NB4 (cell line): ENCODE measurements at regions not wholly inside any gene's neighbourhood (a gene's known extent, or its start where the extent isn't known, plus 50 kb on each side); places are given as distances from the start of the nearest gene placed in this dataset.

Experiments
- DNase-seq: peaks from one replicate; pipeline ENCODE4 v3.0.0; 2010; ENCODE audit warnings: low read depth
- H3K4me3 ChIP-seq: one replicate; pipeline ENCODE4 v1.5.1; 2011; ENCODE audit warnings: mild to moderate bottlenecking, low read depth, low read length, moderate library complexity
- CTCF ChIP-seq: IDR thresholded peaks from one replicate; pipeline ENCODE4 v1.5.1; 2012; ENCODE audit warnings: low read depth, low read length
- MYC ChIP-seq: IDR thresholded peaks from 2 replicates; pipeline ENCODE4 v1.6.1; 2011; ENCODE audit warnings: low read depth, low read length
- POLR2A ChIP-seq: IDR thresholded peaks from 2 replicates; pipeline ENCODE4 v1.6.1; 2011; ENCODE audit warnings: mild to moderate bottlenecking; ENCODE audit not compliant: insufficient read length; ENCODE audit errors: extremely low read depth
- TF ChIP-seq, protein P1 (sequence below): IDR thresholded peaks from 2 replicates; pipeline ENCODE4 v1.6.1; 2011; ENCODE audit warnings: low read depth, low read length

GRCh38 chr5:157990583-157991181 lies 131.7 kb upstream of the CLINT1 start:
- no peak for DNase-seq
- H3K4me3 ChIP-seq = no peak overlapping the region
- TF ChIP-seq POLR2A (no peak), CTCF (no peak), MYC (no peak)
- TF ChIP-seq, protein P1, sequence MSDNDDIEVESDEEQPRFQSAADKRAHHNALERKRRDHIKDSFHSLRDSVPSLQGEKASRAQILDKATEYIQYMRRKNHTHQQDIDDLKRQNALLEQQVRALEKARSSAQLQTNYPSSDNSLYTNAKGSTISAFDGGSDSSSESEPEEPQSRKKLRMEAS = no peak

- TF ChIP-seq, protein P1 = no peak
- TF ChIP-seq CTCF (no peak), MYC (no peak), POLR2A (no peak)
- no peak overlapping the region for H3K4me3 ChIP-seq
- DNase-seq = no peak
These were observed 130.4 kb upstream of the CLINT1 start for GRCh38 chr5:157989296-157989695.

GRCh38 chr5:157987259-157987658 lies 128.3 kb upstream of the CLINT1 start:
- no peak for DNase-seq
- TF ChIP-seq, protein P1 = no peak
- TF ChIP-seq CTCF (no peak), MYC (no peak), POLR2A (no peak)
- H3K4me3 ChIP-seq = no peak overlapping the region

- no peak for TF ChIP-seq MYC
- TF ChIP-seq, protein P1 = no peak
- no peak for TF ChIP-seq CTCF
- no peak for TF ChIP-seq POLR2A
- no peak for DNase-seq
- no peak overlapping the region for H3K4me3 ChIP-seq
These were observed 127.6 kb upstream of the CLINT1 start for GRCh38 chr5:157986431-157986990.

DNA sequence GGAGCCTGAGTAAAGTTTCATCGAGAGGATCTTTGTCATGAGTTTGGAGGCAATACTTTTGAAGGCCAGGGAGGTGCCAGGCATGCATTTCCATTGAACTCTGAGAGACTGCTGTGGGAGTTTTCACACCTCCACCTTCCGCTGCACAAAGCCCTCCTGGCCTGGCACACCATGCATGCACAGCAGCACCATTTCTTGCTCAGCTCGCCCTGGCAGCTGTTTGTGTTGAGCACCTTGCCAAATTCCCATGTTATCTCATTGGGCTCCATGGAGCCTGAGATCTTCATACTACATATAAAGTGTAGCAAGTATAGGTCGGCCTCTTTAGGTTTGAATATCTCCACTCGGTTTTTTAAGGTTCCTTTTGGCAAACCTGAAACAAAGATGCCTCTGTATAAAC lies 125.7 kb upstream of the CLINT1 start:
- no peak overlapping the region for H3K4me3 ChIP-seq
- no peak for DNase-seq
- TF ChIP-seq MYC (no peak), POLR2A (no peak), CTCF (no peak)
- TF ChIP-seq, protein P1 = no peak
